Neural progenitor cell (in vitro differentiated cells): ENCODE measurements at regions not wholly inside any gene's neighbourhood (a gene's known extent, or its start where the extent isn't known, plus 50 kb on each side); places are given as distances from the start of the nearest gene placed in this dataset.

Experiments used
- DNase-seq: peaks from one replicate; pipeline ENCODE4 v3.0.0-alpha.2; 2016; ENCODE audit warnings: low spot score
- H2AFZ ChIP-seq: fragments of 200-600 bp; sonication (generic); replicated peaks from 2 replicates; pipeline ENCODE4 v1.6.1; 2016; ENCODE audit warnings: antibody characterized with exemption
- H3F3A ChIP-seq: fragments of 200-600 bp; sonication (generic); 2 replicates; pipeline ENCODE4 v1.6.1; 2016; ENCODE audit warnings: antibody characterized with exemption, low read depth
- H3K27ac ChIP-seq: fragments of 200-600 bp; sonication (generic); 2 replicates; pipeline ENCODE4 v1.5.1; 2016; ENCODE audit warnings: mild to moderate bottlenecking
- H3K27me3 ChIP-seq: fragments of 200-600 bp; sonication (generic); 2 replicates; pipeline ENCODE4 v1.6.1; 2016; ENCODE audit warnings: mild to moderate bottlenecking, moderate library complexity
- H3K36me3 ChIP-seq: fragments of 200-600 bp; sonication (generic); 2 replicates; pipeline ENCODE4 v1.5.1; 2016
- H3K4me1 ChIP-seq: fragments of 200-600 bp; sonication (generic); 2 replicates; pipeline ENCODE4 v1.6.1; 2016; ENCODE audit warnings: mixed run types
- H3K4me2 ChIP-seq: fragments of 200-600 bp; sonication (generic); 2 replicates; pipeline ENCODE4 v1.6.1; 2016
- H3K4me3 ChIP-seq: fragments of 200-600 bp; sonication (generic); 2 replicates; pipeline ENCODE4 v1.5.1; 2016
- H3K79me2 ChIP-seq: fragments of 200-600 bp; sonication (generic); 2 replicates; pipeline ENCODE4 v1.6.1; 2016; ENCODE audit warnings: low read depth
- H3K9ac ChIP-seq: fragments of 200-600 bp; sonication (generic); 2 replicates; pipeline ENCODE4 v1.6.1; 2016
- H3K9me3 ChIP-seq: fragments of 200-600 bp; sonication (generic); 2 replicates; pipeline ENCODE4 v1.5.1; 2016; ENCODE audit warnings: low read depth
- H4K20me1 ChIP-seq: fragments of 200-600 bp; sonication (generic); 2 replicates; pipeline ENCODE4 v1.6.1; 2016; ENCODE audit warnings: low read depth
- H3K27ac Mint-ChIP-seq: 3 replicates; pipeline ENCODE4 v1.8.0; 2021; ENCODE audit warnings: mixed read lengths
- H3K27me3 Mint-ChIP-seq: 2 replicates; pipeline ENCODE4 v1.8.0; 2022; ENCODE audit warnings: low read depth, mild to moderate bottlenecking, inconsistent platforms, moderate library complexity, mixed read lengths; ENCODE audit not compliant: insufficient read depth
- H3K36me3 Mint-ChIP-seq: 3 replicates; pipeline ENCODE4 v1.8.0; 2021; ENCODE audit warnings: mixed read lengths
- H3K4me1 Mint-ChIP-seq: 3 replicates; pipeline ENCODE4 v1.8.0; 2021; ENCODE audit warnings: mixed read lengths
- H3K4me3 Mint-ChIP-seq: 3 replicates; pipeline ENCODE4 v1.8.0; 2021; ENCODE audit warnings: mild to moderate bottlenecking, moderate library complexity, mixed read lengths
- H3K9me3 Mint-ChIP-seq: 3 replicates; pipeline ENCODE4 v1.8.0; 2020; ENCODE audit warnings: mixed read lengths
- CTCF ChIP-seq: fragments of 200-600 bp; sonication (generic); IDR thresholded peaks from 2 replicates; pipeline ENCODE4 v1.5.1; 2017; ENCODE audit warnings: antibody characterized with exemption, mild to moderate bottlenecking
- EZH2 ChIP-seq: fragments of 200-600 bp; sonication (generic); IDR thresholded peaks from 2 replicates; pipeline ENCODE4 v1.6.1; 2017; ENCODE audit warnings: antibody characterized with exemption, mild to moderate bottlenecking, moderate library complexity
- EZH2phosphoT487 ChIP-seq: fragments of 200-600 bp; sonication (generic); IDR thresholded peaks from 2 replicates; pipeline ENCODE4 v1.6.1; 2017; ENCODE audit warnings: antibody characterized with exemption

- H3K27me3 ChIP-seq, result no peaks in the 10 kb centered on the region
- H3K9me3 ChIP-seq, result no peaks in the 10 kb centered on the region
- Mint-ChIP-seq H3K4me3 (no peak overlapping the region), H3K4me1 (peaks cover 80% of the 10 kb centered on the region), H3K9me3 (no peaks in the 10 kb centered on the region), H3K27ac (no peak overlapping the region), H3K27me3 (peaks cover 5% of the 10 kb centered on the region), H3K36me3 (no peaks in the 10 kb centered on the region)
- no peak overlapping the region for H3K9ac ChIP-seq
- H3K4me1 ChIP-seq, result peaks cover 14% of the 10 kb centered on the region
- H2AFZ ChIP-seq, result no peak overlapping the region
- H3K79me2 ChIP-seq, result no peaks in the 10 kb centered on the region
- H3K36me3 ChIP-seq, result no peaks in the 10 kb centered on the region
- H4K20me1 ChIP-seq, result no peaks in the 10 kb centered on the region
- no peak overlapping the region for H3K4me2 ChIP-seq
- no peak for TF ChIP-seq CTCF
- no peak for TF ChIP-seq EZH2phosphoT487
- TF ChIP-seq EZH2, result no peak
- H3K4me3 ChIP-seq, result no peak overlapping the region
- no peaks in the 10 kb centered on the region for H3F3A ChIP-seq
- DNase-seq, result no peak
- no peak overlapping the region for H3K27ac ChIP-seq
Observed at GRCh38 chr5:142437563-142437962, 112.7 kb upstream of the SPRY4 start.

- Mint-ChIP-seq H3K4me3 (no peak overlapping the region), H3K36me3 (peaks cover 2% of the 10 kb centered on the region), H3K4me1 (peaks cover 78% of the 10 kb centered on the region), H3K9me3 (no peaks in the 10 kb centered on the region), H3K27ac (no peak overlapping the region), H3K27me3 (peaks cover 5% of the 10 kb centered on the region)
- H4K20me1 ChIP-seq, result no peaks in the 10 kb centered on the region
- no peaks in the 10 kb centered on the region for H3F3A ChIP-seq
- no peak overlapping the region for H3K9ac ChIP-seq
- H3K4me1 ChIP-seq, result peaks cover 14% of the 10 kb centered on the region
- no peak overlapping the region for H2AFZ ChIP-seq
- no peaks in the 10 kb centered on the region for H3K9me3 ChIP-seq
- no peak overlapping the region for H3K27ac ChIP-seq
- TF ChIP-seq CTCF (no peak), EZH2 (no peak), EZH2phosphoT487 (no peak)
- no peaks in the 10 kb centered on the region for H3K27me3 ChIP-seq
- H3K4me3 ChIP-seq, result no peak overlapping the region
- no peak for DNase-seq
- H3K79me2 ChIP-seq, result no peaks in the 10 kb centered on the region
- H3K4me2 ChIP-seq, result no peak overlapping the region
- no peaks in the 10 kb centered on the region for H3K36me3 ChIP-seq
Observed at GRCh38 chr5:142435410-142436115, 110.7 kb upstream of the SPRY4 start.

- peaks cover 70% of the 10 kb centered on the region for H3K4me1 Mint-ChIP-seq
Observed at GRCh38 chr5:142434322-142434612, 109.4 kb upstream of the SPRY4 start.

More at GRCh38 chr5:142434322-142434612, 109.4 kb upstream of the SPRY4 start:
- H3K9me3 ChIP-seq, result no peaks in the 10 kb centered on the region
- H3K27me3 Mint-ChIP-seq, result peaks cover 7% of the 10 kb centered on the region
- no peak for DNase-seq
- no peaks in the 10 kb centered on the region for H3K79me2 ChIP-seq
- H3K9me3 Mint-ChIP-seq, result no peaks in the 10 kb centered on the region
- H3F3A ChIP-seq, result no peaks in the 10 kb centered on the region
- H3K4me1 ChIP-seq, result peaks cover 14% of the 10 kb centered on the region
- no peaks in the 10 kb centered on the region for H3K27me3 ChIP-seq
- H2AFZ ChIP-seq, result no peak overlapping the region
- no peak overlapping the region for H3K27ac Mint-ChIP-seq
- H3K9ac ChIP-seq, result no peak overlapping the region
- no peak overlapping the region for H3K4me3 Mint-ChIP-seq
- no peaks in the 10 kb centered on the region for H3K36me3 ChIP-seq
- no peaks in the 10 kb centered on the region for H4K20me1 ChIP-seq
- H3K36me3 Mint-ChIP-seq, result peaks cover 2% of the 10 kb centered on the region
- no peak overlapping the region for H3K4me3 ChIP-seq
- H3K27ac ChIP-seq, result no peak overlapping the region
- TF ChIP-seq CTCF (no peak), EZH2phosphoT487 (no peak), EZH2 (no peak)
- no peak overlapping the region for H3K4me2 ChIP-seq
